ENCODE measurements at regions not wholly inside any gene's neighbourhood (a gene's known extent, or its start where the extent isn't known, plus 50 kb on each side); places are given as distances from the start of the nearest gene placed in this dataset.

DNA sequence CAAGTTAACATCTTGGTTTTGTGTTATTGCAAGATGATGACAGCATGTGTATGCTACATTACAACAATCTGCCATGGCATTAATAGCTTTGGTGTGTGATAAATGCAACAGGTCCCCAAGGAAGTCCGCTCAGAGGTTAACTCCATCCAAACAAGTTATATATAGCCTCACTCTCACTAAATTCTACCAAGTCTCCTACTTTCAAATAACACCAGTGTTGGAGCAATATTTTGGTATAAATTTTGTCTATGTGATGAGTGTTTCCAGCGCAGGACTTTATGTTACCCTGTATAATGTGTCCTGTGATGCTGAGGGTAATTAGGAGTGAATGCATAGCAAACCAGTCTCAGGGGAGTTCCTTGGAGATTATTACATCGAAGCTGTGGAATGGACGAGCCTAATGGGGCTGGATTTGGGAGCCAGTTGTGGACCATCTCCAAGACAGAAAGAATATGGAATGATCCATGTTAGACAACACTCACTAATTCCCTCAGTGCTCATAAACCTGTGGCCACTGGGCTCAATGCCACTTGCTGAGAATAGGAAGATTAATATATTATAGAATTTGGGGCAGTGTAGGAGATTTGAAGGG lies 127.6 kb upstream of the CXCL12 start:
- no peak overlapping the region for H2AK5ac ChIP-seq (ENCODE audit: low read depth, low read length)
- no peak overlapping the region for H2BK120ac ChIP-seq (ENCODE audit: low read depth, low read length)
- no CpG with 5 or more reads among the region's 4 CpGs for WGBS, 2 donors (ENCODE audit: extremely low coverage in 2 of 2, insufficient read length in 2 of 2, insufficient replicate concordance in 1 of 2)

GRCh38 chr10:44513591-44513990 lies 128.7 kb upstream of the CXCL12 start:
- H3K27me3 ChIP-seq (ENCODE audit: control insufficient read depth in 3 of 3, insufficient read depth in 3 of 3, low read depth in 1 of 3, low read length in 3 of 3), result no peaks in the 10 kb centered on the region
- H2AK5ac ChIP-seq (ENCODE audit: low read depth, low read length), result no peak overlapping the region
- H4K91ac ChIP-seq (ENCODE audit: low read depth, low read length, poor library complexity), result no peak overlapping the region
- no peaks in the 10 kb centered on the region for H3K79me1 ChIP-seq (ENCODE audit: low read depth, low read length)
- H3K9ac ChIP-seq (ENCODE audit: low read depth, low read length, poor library complexity), result no peak overlapping the region
- no peak overlapping the region for H3K4me3 ChIP-seq (ENCODE audit: low read length in 2 of 2)
- H3K36me3 ChIP-seq (replicated peaks in 1 of 2; ENCODE audit: control insufficient read depth in 2 of 2, insufficient read depth in 2 of 2, low read length in 2 of 2), result no peaks in the 10 kb centered on the region
- H2AFZ ChIP-seq (ENCODE audit: low read length), result no peak overlapping the region
- no peak overlapping the region for H2BK15ac ChIP-seq (ENCODE audit: low read length)
- no peak overlapping the region for H3K23ac ChIP-seq (ENCODE audit: low read depth, low read length, poor library complexity)
- H3K14ac ChIP-seq (ENCODE audit: low read length), result no peak overlapping the region
- H3K4ac ChIP-seq (ENCODE audit: low read length), result no peak overlapping the region
- no peak overlapping the region for H4K8ac ChIP-seq (ENCODE audit: low read depth, low read length)
- no peaks in the 10 kb centered on the region for H3K9me3 ChIP-seq (replicated peaks in 1 of 2; ENCODE audit: control insufficient read depth in 2 of 2, insufficient read depth in 1 of 2, low read depth in 1 of 2, low read length in 2 of 2)
- no peak overlapping the region for H2BK120ac ChIP-seq (ENCODE audit: low read depth, low read length)
- H2BK12ac ChIP-seq (ENCODE audit: low read length), result no peak overlapping the region
- WGBS, 2 donors (ENCODE audit: extremely low coverage in 2 of 2, insufficient read length in 2 of 2, insufficient replicate concordance in 1 of 2), result no CpG with 5 or more reads among the region's 5 CpGs
- H3K4me1 ChIP-seq (ENCODE audit: control insufficient read depth in 2 of 2, insufficient read depth in 1 of 2, low read depth in 1 of 2, low read length in 2 of 2), result peaks cover 0 to 3% of the 10 kb centered on the region in 2 donors
- no peak overlapping the region for H3K4me2 ChIP-seq (ENCODE audit: insufficient read depth, low read length, poor library complexity, severe bottlenecking)
- no peak for DNase-seq (ENCODE audit: low spot score)
- H3K18ac ChIP-seq (ENCODE audit: low read length), result no peak overlapping the region
- H2BK5ac ChIP-seq (ENCODE audit: low read length), result no peak overlapping the region
- no peak overlapping the region for H3K27ac ChIP-seq (replicated peaks; ENCODE audit: low read length)

More for the DNA sequence above, 127.6 kb upstream of the CXCL12 start:
- Histone ChIP-seq H3K14ac (ENCODE audit: low read length) (no peak overlapping the region), H3K23ac (ENCODE audit: low read depth, low read length, poor library complexity) (no peak overlapping the region), H2AFZ (ENCODE audit: low read length) (no peak overlapping the region), H3K79me1 (ENCODE audit: low read depth, low read length) (no peaks in the 10 kb centered on the region), H3K9me3 (replicated peaks in 1 of 2; ENCODE audit: control insufficient read depth in 2 of 2, insufficient read depth in 1 of 2, low read depth in 1 of 2, low read length in 2 of 2) (no peaks in the 10 kb centered on the region), H3K36me3 (replicated peaks in 1 of 2; ENCODE audit: control insufficient read depth in 2 of 2, insufficient read depth in 2 of 2, low read length in 2 of 2) (no peaks in the 10 kb centered on the region), H3K27ac (replicated peaks; ENCODE audit: low read length) (no peak overlapping the region), H3K4me3 (ENCODE audit: low read length in 2 of 2) (no peak overlapping the region), H2BK12ac (ENCODE audit: low read length) (no peak overlapping the region), H3K27me3 (ENCODE audit: control insufficient read depth in 3 of 3, insufficient read depth in 3 of 3, low read depth in 1 of 3, low read length in 3 of 3) (no peaks in the 10 kb centered on the region), H2BK5ac (ENCODE audit: low read length) (no peak overlapping the region), H3K4ac (ENCODE audit: low read length) (no peak overlapping the region), H3K4me2 (ENCODE audit: insufficient read depth, low read length, poor library complexity, severe bottlenecking) (no peak overlapping the region), H2BK15ac (ENCODE audit: low read length) (no peak overlapping the region), H4K91ac (ENCODE audit: low read depth, low read length, poor library complexity) (no peak overlapping the region), H4K8ac (ENCODE audit: low read depth, low read length) (no peak overlapping the region), H3K9ac (ENCODE audit: low read depth, low read length, poor library complexity) (no peak overlapping the region), H3K4me1 (ENCODE audit: control insufficient read depth in 2 of 2, insufficient read depth in 1 of 2, low read depth in 1 of 2, low read length in 2 of 2) (peaks cover 0 to 3% of the 10 kb centered on the region in 2 donors), H3K18ac (ENCODE audit: low read length) (no peak overlapping the region)
- DNase-seq (ENCODE audit: low spot score), result no peak

- Histone ChIP-seq H3K4me1 (ENCODE audit: control insufficient read depth in 2 of 2, insufficient read depth in 1 of 2, low read depth in 1 of 2, low read length in 2 of 2) (peaks cover 0 to 3% of the 10 kb centered on the region in 2 donors), H3K27me3 (ENCODE audit: control insufficient read depth in 3 of 3, insufficient read depth in 3 of 3, low read depth in 1 of 3, low read length in 3 of 3) (no peaks in the 10 kb centered on the region), H3K27ac (replicated peaks; ENCODE audit: low read length) (no peak overlapping the region), H3K9me3 (replicated peaks in 1 of 2; ENCODE audit: control insufficient read depth in 2 of 2, insufficient read depth in 1 of 2, low read depth in 1 of 2, low read length in 2 of 2) (no peaks in the 10 kb centered on the region), H3K14ac (ENCODE audit: low read length) (no peak overlapping the region), H3K36me3 (replicated peaks in 1 of 2; ENCODE audit: control insufficient read depth in 2 of 2, insufficient read depth in 2 of 2, low read length in 2 of 2) (no peaks in the 10 kb centered on the region), H4K91ac (ENCODE audit: low read depth, low read length, poor library complexity) (no peak overlapping the region), H3K23ac (ENCODE audit: low read depth, low read length, poor library complexity) (no peak overlapping the region), H4K8ac (ENCODE audit: low read depth, low read length) (no peak overlapping the region), H3K4me2 (ENCODE audit: insufficient read depth, low read length, poor library complexity, severe bottlenecking) (no peak overlapping the region), H2AFZ (ENCODE audit: low read length) (no peak overlapping the region), H3K4ac (ENCODE audit: low read length) (no peak overlapping the region), H3K79me1 (ENCODE audit: low read depth, low read length) (no peaks in the 10 kb centered on the region), H3K4me3 (ENCODE audit: low read length in 2 of 2) (no peak overlapping the region), H2BK15ac (ENCODE audit: low read length) (no peak overlapping the region), H2BK12ac (ENCODE audit: low read length) (no peak overlapping the region), H2AK5ac (ENCODE audit: low read depth, low read length) (no peak overlapping the region), H3K18ac (ENCODE audit: low read length) (no peak overlapping the region), H2BK120ac (ENCODE audit: low read depth, low read length) (no peak overlapping the region), H2BK5ac (ENCODE audit: low read length) (no peak overlapping the region), H3K9ac (ENCODE audit: low read depth, low read length, poor library complexity) (no peak overlapping the region)
- no peak for DNase-seq (ENCODE audit: low spot score)
- no CpG with 5 or more reads among the region's 6 CpGs for WGBS, 2 donors (ENCODE audit: extremely low coverage in 2 of 2, insufficient read length in 2 of 2, insufficient replicate concordance in 1 of 2)
Measured at GRCh38 chr10:44516891-44517290, 132.0 kb upstream of the CXCL12 start.

DNA sequence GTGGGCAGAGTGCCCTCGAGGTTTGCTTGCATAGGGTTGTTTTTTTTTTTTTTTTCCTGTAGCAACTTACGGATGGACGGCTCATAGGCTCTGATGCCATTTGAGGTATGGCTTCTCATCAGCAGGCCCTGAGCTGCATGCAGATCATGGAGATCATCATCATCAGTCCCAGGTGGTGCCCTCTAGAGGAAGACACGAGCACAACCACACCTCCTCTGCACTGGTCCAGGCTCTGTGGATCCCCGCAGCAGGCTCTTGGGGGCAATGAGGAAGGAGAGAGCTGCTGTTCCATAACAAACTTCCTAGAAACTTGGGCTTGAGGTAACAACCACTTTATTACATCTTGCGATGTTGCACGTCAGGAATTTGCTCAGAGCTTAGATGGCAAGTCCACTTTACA lies 132.7 kb upstream of the CXCL12 start:
- Histone ChIP-seq H2BK12ac (ENCODE audit: low read length) (no peak overlapping the region), H3K18ac (ENCODE audit: low read length) (peak overlapping the region; percentile 49), H3K23ac (ENCODE audit: low read depth, low read length, poor library complexity) (no peak overlapping the region), H2AFZ (ENCODE audit: low read length) (no peak overlapping the region), H3K79me1 (ENCODE audit: low read depth, low read length) (no peaks in the 10 kb centered on the region), H3K4me2 (ENCODE audit: insufficient read depth, low read length, poor library complexity, severe bottlenecking) (no peak overlapping the region), H3K4me3 (ENCODE audit: low read length in 2 of 2) (no peak overlapping the region), H4K91ac (ENCODE audit: low read depth, low read length, poor library complexity) (no peak overlapping the region), H2BK15ac (ENCODE audit: low read length) (no peak overlapping the region), H3K9ac (ENCODE audit: low read depth, low read length, poor library complexity) (no peak overlapping the region), H3K36me3 (replicated peaks in 1 of 2; ENCODE audit: control insufficient read depth in 2 of 2, insufficient read depth in 2 of 2, low read length in 2 of 2) (no peaks in the 10 kb centered on the region), H4K8ac (ENCODE audit: low read depth, low read length) (no peak overlapping the region), H2BK5ac (ENCODE audit: low read length) (no peak overlapping the region), H3K27me3 (ENCODE audit: control insufficient read depth in 3 of 3, insufficient read depth in 3 of 3, low read depth in 1 of 3, low read length in 3 of 3) (no peaks in the 10 kb centered on the region), H3K4ac (ENCODE audit: low read length) (no peak overlapping the region), H2AK5ac (ENCODE audit: low read depth, low read length) (no peak overlapping the region), H3K14ac (ENCODE audit: low read length) (no peak overlapping the region), H3K27ac (replicated peaks; ENCODE audit: low read length) (no peak overlapping the region), H2BK120ac (ENCODE audit: low read depth, low read length) (no peak overlapping the region), H3K4me1 (ENCODE audit: control insufficient read depth in 2 of 2, insufficient read depth in 1 of 2, low read depth in 1 of 2, low read length in 2 of 2) (peaks cover 0 to 3% of the 10 kb centered on the region in 2 donors), H3K9me3 (replicated peaks in 1 of 2; ENCODE audit: control insufficient read depth in 2 of 2, insufficient read depth in 1 of 2, low read depth in 1 of 2, low read length in 2 of 2) (no peaks in the 10 kb centered on the region)
- DNase-seq (ENCODE audit: low spot score), result no peak
- no CpG with 5 or more reads among the region's 7 CpGs for WGBS, 2 donors (ENCODE audit: extremely low coverage in 2 of 2, insufficient read length in 2 of 2, insufficient replicate concordance in 1 of 2)

Measured in neuronal stem cell (in vitro differentiated cells).